Lower lobe of right lung (tissue), 2 donors: ENCODE measurements at regions not wholly inside any gene's neighbourhood (a gene's known extent, or its start where the extent isn't known, plus 50 kb on each side); places are given as distances from the start of the nearest gene placed in this dataset.
"Not testable (repeated sequence)": the region's sequence is repeated elsewhere in the genome, so short reads cannot be mapped to it uniquely, and the experiment has no call there.

Source experiments
- ATAC-seq, 2 donors: fragments of 200-7000 bp; cut with Tn5 transposase; one replicate each; pipeline ENCODE4 v1.9.1; 2020 to 2022; ENCODE audit warnings: mild to moderate bottlenecking in 2 of 2, moderate library complexity in 2 of 2
- DNase-seq: peaks from one replicate; pipeline ENCODE4 v3.0.0-alpha.2; 2020
- H3K27ac ChIP-seq: fragments of 200-600 bp; one replicate; pipeline ENCODE4 v1.8.0; 2022
- H3K27me3 ChIP-seq: fragments of 200-600 bp; one replicate; pipeline ENCODE4 v1.8.0; 2022; ENCODE audit warnings: low read depth
- H3K36me3 ChIP-seq: fragments of 200-600 bp; one replicate; pipeline ENCODE4 v1.8.0; 2022; ENCODE audit warnings: mild to moderate bottlenecking
- H3K4me1 ChIP-seq: fragments of 200-600 bp; one replicate; pipeline ENCODE4 v1.8.0; 2022
- H3K4me3 ChIP-seq: fragments of 200-600 bp; one replicate; pipeline ENCODE4 v1.8.0; 2022; ENCODE audit warnings: mild to moderate bottlenecking
- H3K9me3 ChIP-seq: fragments of 200-600 bp; one replicate; pipeline ENCODE4 v1.8.0; 2022
- intact Hi-C: fragments of 100-400 bp; cut with DNase I; formaldehyde crosslinking; loops from one replicate; pipeline ENCODE4 v1.11.0; 2022
- TF ChIP-seq, protein P1 (sequence below): fragments of 200-600 bp; IDR thresholded peaks from one replicate; pipeline ENCODE4 v1.8.0; 2022; ENCODE audit warnings: antibody characterized with exemption, mild to moderate bottlenecking
- donor health status: DM: no; HTN: yes; CAD: no; lungs with severe emphysema.

DNA sequence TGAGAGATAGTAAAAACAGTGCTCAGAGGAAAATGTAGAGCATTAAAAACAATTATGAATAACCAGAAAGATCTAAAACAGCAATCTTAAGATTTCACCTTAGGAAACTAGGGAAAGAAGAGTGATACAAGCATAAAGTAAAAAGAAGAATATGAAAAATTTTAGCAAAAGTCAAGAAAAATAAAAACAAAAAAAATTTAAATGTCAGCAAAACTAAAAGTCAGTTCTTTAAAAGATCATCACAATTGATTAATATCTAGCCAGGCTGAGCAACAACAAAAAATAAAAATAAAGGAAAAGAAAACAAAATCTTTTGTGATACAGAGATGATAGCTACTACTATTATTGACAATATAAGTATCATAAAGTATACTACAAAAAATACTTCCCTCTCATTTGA is 1088.1 kb upstream of the EDIL3 start:
- no peak for DNase-seq
- intact Hi-C loops = no loop called here
- TF ChIP-seq, protein P1, sequence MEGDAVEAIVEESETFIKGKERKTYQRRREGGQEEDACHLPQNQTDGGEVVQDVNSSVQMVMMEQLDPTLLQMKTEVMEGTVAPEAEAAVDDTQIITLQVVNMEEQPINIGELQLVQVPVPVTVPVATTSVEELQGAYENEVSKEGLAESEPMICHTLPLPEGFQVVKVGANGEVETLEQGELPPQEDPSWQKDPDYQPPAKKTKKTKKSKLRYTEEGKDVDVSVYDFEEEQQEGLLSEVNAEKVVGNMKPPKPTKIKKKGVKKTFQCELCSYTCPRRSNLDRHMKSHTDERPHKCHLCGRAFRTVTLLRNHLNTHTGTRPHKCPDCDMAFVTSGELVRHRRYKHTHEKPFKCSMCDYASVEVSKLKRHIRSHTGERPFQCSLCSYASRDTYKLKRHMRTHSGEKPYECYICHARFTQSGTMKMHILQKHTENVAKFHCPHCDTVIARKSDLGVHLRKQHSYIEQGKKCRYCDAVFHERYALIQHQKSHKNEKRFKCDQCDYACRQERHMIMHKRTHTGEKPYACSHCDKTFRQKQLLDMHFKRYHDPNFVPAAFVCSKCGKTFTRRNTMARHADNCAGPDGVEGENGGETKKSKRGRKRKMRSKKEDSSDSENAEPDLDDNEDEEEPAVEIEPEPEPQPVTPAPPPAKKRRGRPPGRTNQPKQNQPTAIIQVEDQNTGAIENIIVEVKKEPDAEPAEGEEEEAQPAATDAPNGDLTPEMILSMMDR = no peak
- no peak overlapping the region for H3K4me3 ChIP-seq
- H3K4me1 ChIP-seq = no peaks in the 10 kb centered on the region
- ATAC-seq = no peak
- no peaks in the 10 kb centered on the region for H3K9me3 ChIP-seq
- no peaks in the 10 kb centered on the region for H3K36me3 ChIP-seq
- no peak overlapping the region for H3K27ac ChIP-seq
- no peaks in the 10 kb centered on the region for H3K27me3 ChIP-seq

DNA sequence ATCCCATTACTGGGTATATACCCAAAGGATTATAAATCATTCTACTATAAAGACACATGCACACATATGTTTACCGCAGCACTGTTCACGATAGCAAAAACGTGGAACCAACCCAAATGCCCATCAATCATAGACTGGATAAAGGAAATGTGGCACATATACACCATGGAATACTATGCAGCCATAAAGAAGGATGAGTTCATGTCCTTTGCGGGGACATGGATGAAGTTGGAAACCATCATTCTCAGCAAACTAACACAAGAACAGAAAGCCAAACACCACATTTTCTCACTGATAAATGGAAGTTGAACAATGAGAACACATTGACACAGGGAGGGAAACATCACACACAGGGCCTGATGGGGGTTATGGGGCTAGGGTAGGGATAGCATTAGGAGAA is 1090.5 kb upstream of the EDIL3 start:
- H3K27ac ChIP-seq, H3K27me3 ChIP-seq, H3K4me3 ChIP-seq, H3K9me3 ChIP-seq, H3K4me1 ChIP-seq, H3K36me3 ChIP-seq, ATAC-seq, DNase-seq, intact Hi-C loops: not testable (repeated sequence)

DNA sequence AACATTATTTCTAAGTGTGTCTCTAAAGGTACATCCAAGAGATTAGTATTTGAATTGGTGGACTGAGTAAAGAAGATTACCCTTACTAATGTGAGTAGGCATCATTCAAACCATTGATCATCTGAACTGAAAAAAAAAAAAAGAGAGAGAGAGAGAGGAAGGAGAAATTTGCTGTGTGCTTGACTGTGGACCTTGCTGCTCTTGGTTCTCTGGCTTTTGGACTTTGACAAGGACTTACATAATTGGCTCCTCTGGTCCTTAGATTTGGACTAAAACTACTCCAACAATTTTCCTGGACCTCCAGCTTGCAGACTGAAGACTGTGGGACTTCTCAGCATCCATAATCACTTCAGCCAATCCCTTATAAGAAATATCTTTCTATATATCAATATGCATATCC is 1091.9 kb upstream of the EDIL3 start:
- no peak overlapping the region for H3K27ac ChIP-seq

DNA sequence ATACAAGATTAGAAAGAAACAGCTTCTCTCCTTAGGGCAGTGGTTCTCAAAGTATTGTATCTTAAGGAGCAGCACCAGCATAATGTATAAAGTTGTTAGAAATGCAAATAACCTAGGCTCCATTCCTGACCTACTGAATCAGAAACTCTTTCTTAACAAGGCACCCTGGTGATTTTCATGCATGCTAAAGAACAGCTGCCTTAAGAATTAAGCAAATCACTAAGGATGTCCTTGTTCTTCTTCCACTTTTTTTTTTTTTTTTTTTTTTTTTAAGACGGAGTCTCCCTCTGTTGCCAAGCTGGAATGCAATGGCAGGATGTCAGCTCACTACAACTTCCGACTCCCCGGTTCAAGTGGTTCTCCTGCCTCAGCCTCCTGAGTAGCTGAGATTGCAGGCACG is 1095.2 kb upstream of the EDIL3 start:
- intact Hi-C loops = no loop called here
- no peaks in the 10 kb centered on the region for H3K27me3 ChIP-seq
- H3K4me3 ChIP-seq = no peak overlapping the region
- peaks cover 4% of the 10 kb centered on the region for H3K9me3 ChIP-seq
- H3K27ac ChIP-seq = no peak overlapping the region
- H3K4me1 ChIP-seq = no peaks in the 10 kb centered on the region
- TF ChIP-seq, protein P1 = no peak
- H3K36me3 ChIP-seq = no peaks in the 10 kb centered on the region
- DNase-seq (no peak), ATAC-seq (no peak)

More for the DNA sequence above, 1091.9 kb upstream of the EDIL3 start:
- Histone ChIP-seq H3K4me3 (no peak overlapping the region), H3K9me3 (no peaks in the 10 kb centered on the region), H3K27me3 (no peaks in the 10 kb centered on the region), H3K4me1 (no peaks in the 10 kb centered on the region), H3K36me3 (no peaks in the 10 kb centered on the region)
- TF ChIP-seq, protein P1 = no peak
- no peak for ATAC-seq
- intact Hi-C loops = no loop called here
- DNase-seq = no peak

DNA sequence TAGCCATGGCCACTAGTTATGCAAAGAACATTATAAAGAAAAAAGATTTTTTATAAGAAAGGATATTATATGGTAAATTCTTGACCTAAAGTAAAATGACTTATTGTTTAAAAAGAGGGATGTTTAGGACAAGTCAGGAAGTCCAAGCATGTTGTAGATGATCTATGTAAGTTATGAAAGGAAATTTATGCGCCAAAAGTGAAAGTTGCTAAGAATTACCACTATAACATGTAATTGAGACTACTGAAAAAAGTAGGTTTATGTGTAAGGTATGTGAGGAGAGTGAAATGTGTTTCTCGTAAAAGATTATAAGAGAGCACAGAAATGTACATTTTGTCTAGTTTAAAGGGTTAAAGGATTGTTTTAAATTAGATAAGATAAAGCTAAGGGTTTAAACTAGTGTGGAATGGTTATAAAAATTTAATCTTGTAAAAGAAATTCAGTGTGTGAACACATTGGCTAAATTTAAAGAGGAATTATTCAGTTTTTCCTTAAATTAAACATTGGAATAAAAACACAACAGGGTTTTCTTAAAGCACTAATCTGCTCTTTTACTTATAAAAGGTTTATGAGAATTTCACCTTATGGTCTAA is 1100.4 kb upstream of the EDIL3 start:
- H3K9me3 ChIP-seq = peaks cover 4% of the 10 kb centered on the region
- no peaks in the 10 kb centered on the region for H3K36me3 ChIP-seq
- no peaks in the 10 kb centered on the region for H3K27me3 ChIP-seq
- no peak overlapping the region for H3K4me3 ChIP-seq
- H3K4me1 ChIP-seq = no peaks in the 10 kb centered on the region
- H3K27ac ChIP-seq = no peak overlapping the region
- DNase-seq = no peak
- intact Hi-C loops = no loop called here
- ATAC-seq = no peak
- TF ChIP-seq, protein P1 = no peak

DNA sequence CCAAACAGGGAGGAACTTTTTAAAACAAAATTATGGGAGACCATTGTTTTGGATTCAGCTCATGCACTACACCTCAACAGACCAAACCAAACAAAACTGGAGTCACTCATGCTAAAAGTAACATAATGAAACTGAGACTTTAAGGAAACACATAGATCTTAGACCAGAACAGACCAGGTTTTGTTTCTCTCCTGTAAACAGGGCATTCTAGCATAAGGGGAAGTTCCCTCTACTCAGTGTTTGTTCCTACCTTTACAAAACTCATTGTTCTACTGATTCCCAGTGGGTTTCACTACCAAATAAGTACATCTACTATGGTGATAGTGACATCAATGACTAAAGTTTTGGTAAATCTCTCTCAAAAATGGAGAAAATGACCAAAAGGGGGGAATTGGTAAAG is 1103.6 kb upstream of the EDIL3 start:
- intact Hi-C loops = no loop called here
- H3K4me3 ChIP-seq = no peak overlapping the region
- no peak for DNase-seq
- H3K4me1 ChIP-seq = no peaks in the 10 kb centered on the region
- TF ChIP-seq, protein P1 = no peak
- no peaks in the 10 kb centered on the region for H3K27me3 ChIP-seq
- no peaks in the 10 kb centered on the region for H3K36me3 ChIP-seq
- ATAC-seq = no peak
- H3K27ac ChIP-seq = no peak overlapping the region
- H3K9me3 ChIP-seq = peaks cover 8% of the 10 kb centered on the region
